Psoas muscle (tissue), 7 donors: ENCODE measurements at regions not wholly inside any gene's neighbourhood (a gene's known extent, or its start where the extent isn't known, plus 50 kb on each side); places are given as distances from the start of the nearest gene placed in this dataset.

ENCODE experiments used
- ATAC-seq, 4 donors: fragments of 200-7000 bp; cut with Tn5 transposase; one replicate each; pipeline ENCODE4 v1.9.1; 2020; ENCODE audit warnings: moderate library complexity in 3 of 4, mild to moderate bottlenecking in 2 of 4
- DNase-seq, 2 donors: peaks; one replicate each; pipeline ENCODE4 v3.0.0-alpha.2; 2020
- H3K27ac ChIP-seq: fragments of 200-600 bp; one replicate; pipeline ENCODE4 v1.8.0; 2022
- H3K27me3 ChIP-seq, 3 donors: fragments of 200-600 bp in 1 of 3; one replicate each; pipeline versions ENCODE4 v1.6.1 to v1.8.0; 2013 to 2022; ENCODE audit warnings: low read length in 2 of 3, mild to moderate bottlenecking in 2 of 3, moderate library complexity in 1 of 3; ENCODE audit not compliant: insufficient read depth in 3 of 3
- H3K36me3 ChIP-seq, 2 donors: fragments of 200-600 bp in 1 of 2; one replicate each; pipeline versions ENCODE4 v1.6.1 to v1.8.0; 2013 to 2022; ENCODE audit warnings: low read depth in 1 of 2, mild to moderate bottlenecking in 1 of 2, moderate library complexity in 1 of 2; ENCODE audit not compliant: insufficient read depth in 1 of 2
- H3K4me1 ChIP-seq: fragments of 200-600 bp; one replicate; pipeline ENCODE4 v1.8.0; 2022
- H3K4me3 ChIP-seq: fragments of 200-600 bp; one replicate; pipeline ENCODE4 v1.8.0; 2022; ENCODE audit warnings: mild to moderate bottlenecking
- H3K9me3 ChIP-seq: fragments of 200-600 bp; one replicate; pipeline ENCODE4 v1.8.0; 2022
- WGBS, 3 donors: extraction: QIAGEN DNeasy Blood & Tissue Kit; methylation state at CpG; one replicate each; pipeline versions ENCODE4 v1.1.6 to v1.1.7; 2013; 5-methylcytosine and 5-hydroxymethylcytosine counted together
- intact Hi-C, 2 donors: fragments of 100-400 bp; cut with DNase I; formaldehyde crosslinking; loops; one replicate each; pipeline versions ENCODE4 v1.11.0 to v1.14.2; 2022
- TF ChIP-seq, protein P1 (sequence below): fragments of 200-600 bp; IDR thresholded peaks from one replicate; pipeline ENCODE4 v1.8.0; 2022; ENCODE audit warnings: antibody characterized with exemption
- donor health status: healthy with polysubstance abuse.
- donor health status: DM: no; HTN: no; CAD: no; lungs with moderate emphysema.
- donor health status: Bipolar disorder and iron deficiency.
- donor health status: healthy.
- donor health status: DM: yes; HTN: yes; CAD: no.
- donor health status: DM: no; HTN: no; CAD: no.
- donor health status: DM: yes; HTN: yes; CAD: no.

DNA sequence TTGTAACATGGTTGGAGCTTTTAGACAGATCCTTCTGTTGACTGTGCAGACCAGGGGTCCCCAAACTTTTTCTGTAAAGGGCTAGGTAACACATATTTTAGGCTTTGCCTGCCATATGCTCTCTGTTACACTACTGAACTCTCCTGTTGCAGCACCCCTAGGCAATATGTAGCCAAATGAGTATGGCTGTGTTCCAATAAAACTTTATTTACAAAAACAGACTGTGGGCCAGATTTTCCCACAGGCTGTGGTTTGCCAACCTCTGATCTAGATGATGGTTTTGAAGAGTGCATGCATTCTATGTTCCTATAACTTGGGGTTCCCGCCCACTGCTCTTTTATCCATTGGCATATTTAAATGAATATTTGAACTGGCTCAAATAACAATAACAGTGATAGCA lies 180.3 kb upstream of the VASH1 start:
- intact Hi-C loops, result no loop called here
- Histone ChIP-seq H3K36me3 (no peaks in the 10 kb centered on the region), H3K4me1 (no peaks in the 10 kb centered on the region), H3K4me3 (no peak overlapping the region), H3K27ac (no peak overlapping the region), H3K27me3 (peaks cover 0 to 8% (median 0%) of the 10 kb centered on the region in 3 donors), H3K9me3 (no peaks in the 10 kb centered on the region)
- WGBS, 3 donors, result 97% methylated on average over 1 of the region's 1 CpG
- TF ChIP-seq, protein P1, sequence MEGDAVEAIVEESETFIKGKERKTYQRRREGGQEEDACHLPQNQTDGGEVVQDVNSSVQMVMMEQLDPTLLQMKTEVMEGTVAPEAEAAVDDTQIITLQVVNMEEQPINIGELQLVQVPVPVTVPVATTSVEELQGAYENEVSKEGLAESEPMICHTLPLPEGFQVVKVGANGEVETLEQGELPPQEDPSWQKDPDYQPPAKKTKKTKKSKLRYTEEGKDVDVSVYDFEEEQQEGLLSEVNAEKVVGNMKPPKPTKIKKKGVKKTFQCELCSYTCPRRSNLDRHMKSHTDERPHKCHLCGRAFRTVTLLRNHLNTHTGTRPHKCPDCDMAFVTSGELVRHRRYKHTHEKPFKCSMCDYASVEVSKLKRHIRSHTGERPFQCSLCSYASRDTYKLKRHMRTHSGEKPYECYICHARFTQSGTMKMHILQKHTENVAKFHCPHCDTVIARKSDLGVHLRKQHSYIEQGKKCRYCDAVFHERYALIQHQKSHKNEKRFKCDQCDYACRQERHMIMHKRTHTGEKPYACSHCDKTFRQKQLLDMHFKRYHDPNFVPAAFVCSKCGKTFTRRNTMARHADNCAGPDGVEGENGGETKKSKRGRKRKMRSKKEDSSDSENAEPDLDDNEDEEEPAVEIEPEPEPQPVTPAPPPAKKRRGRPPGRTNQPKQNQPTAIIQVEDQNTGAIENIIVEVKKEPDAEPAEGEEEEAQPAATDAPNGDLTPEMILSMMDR, result no peak
- DNase-seq (no peak), ATAC-seq (no peak)

GRCh38 chr14:76581592-76581991 lies 179.7 kb upstream of the VASH1 start:
- ATAC-seq (no peak), DNase-seq (no peak)
- H3K9me3 ChIP-seq, result no peaks in the 10 kb centered on the region
- no peak overlapping the region for H3K27ac ChIP-seq
- no peaks in the 10 kb centered on the region for H3K36me3 ChIP-seq
- intact Hi-C loops, result no loop called here
- 45 to 67% (median 57%) methylated on average over 1 of the region's 1 CpG for WGBS, 3 donors
- no peak overlapping the region for H3K4me3 ChIP-seq
- H3K4me1 ChIP-seq, result no peaks in the 10 kb centered on the region
- TF ChIP-seq, protein P1, result no peak
- peaks cover 0 to 2% (median 0%) of the 10 kb centered on the region in 3 donors for H3K27me3 ChIP-seq

- intact Hi-C loops, result no loop called here
- Histone ChIP-seq H3K4me3 (no peak overlapping the region), H3K9me3 (no peaks in the 10 kb centered on the region), H3K27me3 (no peaks in the 10 kb centered on the region), H3K4me1 (no peaks in the 10 kb centered on the region), H3K36me3 (no peaks in the 10 kb centered on the region), H3K27ac (no peak overlapping the region)
- TF ChIP-seq, protein P1, result no peak
- DNase-seq (no peak), ATAC-seq (no peak)
- WGBS, 3 donors, result 78 to 83% (median 80%) methylated on average over 1 of the region's 1 CpG
These were observed 178.8 kb upstream of the VASH1 start for GRCh38 chr14:76582447-76582846.

DNA sequence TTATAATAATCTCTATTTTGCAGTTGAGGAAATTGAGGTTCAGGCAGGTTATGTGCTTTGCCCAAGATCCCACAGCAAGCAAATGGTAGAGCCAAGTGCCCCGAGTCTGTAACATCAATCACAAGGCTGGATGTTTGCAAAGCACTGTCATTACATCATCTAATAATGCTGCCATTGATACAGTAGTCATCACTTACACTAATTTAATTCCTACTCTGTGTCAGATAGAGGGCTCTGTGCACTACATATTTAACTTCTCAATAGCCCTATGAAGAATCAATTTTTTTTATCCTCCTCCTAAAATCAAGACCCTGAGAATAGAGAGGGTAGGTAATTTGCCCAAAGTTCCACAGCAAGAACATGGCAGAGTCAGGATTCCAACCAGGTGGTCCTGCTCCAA lies 178.1 kb upstream of the VASH1 start:
- WGBS, 3 donors, result 41 to 62% (median 44%) methylated on average over 1 of the region's 1 CpG

GRCh38 chr14:76583805-76584204 lies 177.5 kb upstream of the VASH1 start:
- H3K4me3 ChIP-seq, result no peak overlapping the region
- H3K36me3 ChIP-seq, result no peaks in the 10 kb centered on the region
- H3K27me3 ChIP-seq, result peaks cover 0 to 1% (median 0%) of the 10 kb centered on the region in 3 donors
- DNase-seq, result no peak
- TF ChIP-seq, protein P1, result no peak
- no peak overlapping the region for H3K27ac ChIP-seq
- H3K9me3 ChIP-seq, result no peaks in the 10 kb centered on the region
- no peak for ATAC-seq
- WGBS, 3 donors, result 63 to 79% (median 78%) methylated on average over 6 of the region's 6 CpGs
- intact Hi-C loops, result no loop called here
- H3K4me1 ChIP-seq, result no peaks in the 10 kb centered on the region

More for the DNA sequence above, 178.1 kb upstream of the VASH1 start:
- TF ChIP-seq, protein P1, result no peak
- Histone ChIP-seq H3K9me3 (no peaks in the 10 kb centered on the region), H3K27me3 (peaks cover 0 to 1% (median 0%) of the 10 kb centered on the region in 3 donors), H3K36me3 (no peaks in the 10 kb centered on the region), H3K27ac (no peak overlapping the region), H3K4me3 (no peak overlapping the region), H3K4me1 (no peaks in the 10 kb centered on the region)
- intact Hi-C loops, result no loop called here
- DNase-seq (no peak), ATAC-seq (no peak)
